ENCODE measurements at regions not wholly inside any gene's neighbourhood (a gene's known extent, or its start where the extent isn't known, plus 50 kb on each side); places are given as distances from the start of the nearest gene placed in this dataset.

GRCh38 chr13:76711550-76712182, 174.5 kb downstream of the KCTD12 start:
- peak; percentile 39 for DNase-seq (ENCODE audit: low spot score)

GRCh38 chr13:76709851-76710250, 176.4 kb downstream of the KCTD12 start:
- DNase-seq (ENCODE audit: low spot score): no peak

GRCh38 chr13:76708138-76708688, 178.0 kb downstream of the KCTD12 start:
- DNase-seq (ENCODE audit: low spot score): no peak

GRCh38 chr13:76707360-76707759, 178.8 kb downstream of the KCTD12 start:
- peak; percentile 19 for DNase-seq (ENCODE audit: low spot score)

- no peak for DNase-seq (ENCODE audit: low spot score)
Observed at GRCh38 chr13:76703621-76704288, 182.4 kb downstream of the KCTD12 start.

- no peak for DNase-seq (ENCODE audit: low spot score)
Observed at GRCh38 chr13:76703216-76703615, 183.0 kb downstream of the KCTD12 start.

- DNase-seq (ENCODE audit: low spot score): peak; percentile 9
Observed at GRCh38 chr13:76697288-76697687, 188.9 kb downstream of the KCTD12 start.

GRCh38 chr13:76696370-76696769, 189.8 kb downstream of the KCTD12 start:
- peak; percentile 38 for DNase-seq (ENCODE audit: low spot score)

GRCh38 chr13:76693086-76693485, 193.1 kb downstream of the KCTD12 start:
- no peak for DNase-seq (ENCODE audit: low spot score)

- DNase-seq (ENCODE audit: low spot score): no peak
Observed at GRCh38 chr13:76692346-76692745, 193.9 kb downstream of the KCTD12 start.

- no peak for DNase-seq (ENCODE audit: low spot score)
Observed at GRCh38 chr13:76690611-76691010, 195.6 kb downstream of the KCTD12 start.

GRCh38 chr13:76687467-76687866, 198.7 kb downstream of the KCTD12 start:
- no peak for DNase-seq (ENCODE audit: low spot score)

GRCh38 chr13:76685938-76686337, 200.3 kb downstream of the KCTD12 start:
- DNase-seq (ENCODE audit: low spot score): no peak

GRCh38 chr13:76684336-76684735, 201.9 kb downstream of the KCTD12 start:
- no peak for DNase-seq (ENCODE audit: low spot score)

- no peak for DNase-seq (ENCODE audit: low spot score)
Observed at GRCh38 chr13:76683854-76684253, 202.4 kb downstream of the KCTD12 start.

- no peak for DNase-seq (ENCODE audit: low spot score)
Observed at GRCh38 chr13:76683168-76683567, 203.0 kb downstream of the KCTD12 start.

- no peak for DNase-seq (ENCODE audit: low spot score)
Observed at GRCh38 chr13:76680112-76680511, 206.1 kb downstream of the KCTD12 start.

GRCh38 chr13:76677043-76677442, 209.2 kb downstream of the KCTD12 start:
- no peak for DNase-seq (ENCODE audit: low spot score)

- DNase-seq (ENCODE audit: low spot score): peak; percentile 43
Observed at GRCh38 chr13:76672420-76672819, 213.8 kb downstream of the KCTD12 start.

GRCh38 chr13:76668716-76669115, 217.5 kb downstream of the KCTD12 start:
- DNase-seq (ENCODE audit: low spot score): no peak

- no peak for DNase-seq (ENCODE audit: low spot score)
Observed at GRCh38 chr13:76668141-76668540, 218.1 kb downstream of the KCTD12 start.

GRCh38 chr13:76667551-76667950, 218.7 kb downstream of the KCTD12 start:
- no peak for DNase-seq (ENCODE audit: low spot score)

GRCh38 chr13:76663592-76664335, 222.4 kb downstream of the KCTD12 start:
- no peak for DNase-seq (ENCODE audit: low spot score)

All from kidney tubule cell (primary cell).